CD4-positive, alpha-beta T cell treated with Interleukin-6 at 100 ng/mL for 8 hours (primary cell): ENCODE measurements at regions not wholly inside any gene's neighbourhood (a gene's known extent, or its start where the extent isn't known, plus 50 kb on each side); places are given as distances from the start of the nearest gene placed in this dataset.
"Not testable (repeated sequence)": the region's sequence is repeated elsewhere in the genome, so short reads cannot be mapped to it uniquely, and the experiment has no call there.

Source experiments
- DNase-seq: peaks from one replicate; pipeline ENCODE4 v3.0.0-alpha.2; 2020; ENCODE audit warnings: mixed read lengths, low spot score

- no peak for DNase-seq
These were observed 451.9 kb upstream of the MKI67 start for GRCh38 chr10:128577958-128578750.

GRCh38 chr10:128578766-128579165, 452.5 kb upstream of the MKI67 start:
- DNase-seq = no peak

GRCh38 chr10:128579280-128579865, 453.1 kb upstream of the MKI67 start:
- DNase-seq = no peak

GRCh38 chr10:128579901-128580300, 453.7 kb upstream of the MKI67 start:
- DNase-seq = no peak

GRCh38 chr10:128583125-128583524, 456.9 kb upstream of the MKI67 start:
- DNase-seq = not testable (repeated sequence)

- DNase-seq = not testable (repeated sequence)
These were observed 460.4 kb upstream of the MKI67 start for GRCh38 chr10:128586599-128586998.

- no peak for DNase-seq
These were observed 461.5 kb upstream of the MKI67 start for GRCh38 chr10:128587689-128588088.

- DNase-seq = no peak
These were observed 462.2 kb upstream of the MKI67 start for GRCh38 chr10:128588402-128588801.

- no peak for DNase-seq
These were observed 468.5 kb upstream of the MKI67 start for GRCh38 chr10:128594688-128595087.

GRCh38 chr10:128596906-128597305, 470.7 kb upstream of the MKI67 start:
- DNase-seq = no peak

GRCh38 chr10:128599030-128599429, 472.8 kb upstream of the MKI67 start:
- DNase-seq = no peak

GRCh38 chr10:128599538-128599937, 473.3 kb upstream of the MKI67 start:
- no peak for DNase-seq

- no peak for DNase-seq
These were observed 476.0 kb upstream of the MKI67 start for GRCh38 chr10:128602183-128602582.

- no peak for DNase-seq
These were observed 477.8 kb upstream of the MKI67 start for GRCh38 chr10:128604025-128604424.

GRCh38 chr10:128605180-128605579, 479.0 kb upstream of the MKI67 start:
- DNase-seq = no peak

- DNase-seq = no peak
These were observed 479.8 kb upstream of the MKI67 start for GRCh38 chr10:128606055-128606454.

- no peak for DNase-seq
These were observed 482.6 kb upstream of the MKI67 start for GRCh38 chr10:128608791-128609190.

- DNase-seq = no peak
These were observed 483.2 kb upstream of the MKI67 start for GRCh38 chr10:128609460-128609859.

- DNase-seq = no peak
These were observed 483.9 kb upstream of the MKI67 start for GRCh38 chr10:128610113-128610512.

GRCh38 chr10:128612195-128612594, 486.0 kb upstream of the MKI67 start:
- DNase-seq = no peak

- DNase-seq = no peak
These were observed 486.4 kb upstream of the MKI67 start for GRCh38 chr10:128612631-128613030.

GRCh38 chr10:128614016-128614605, 487.9 kb upstream of the MKI67 start:
- no peak for DNase-seq

GRCh38 chr10:128614802-128615553, 488.8 kb upstream of the MKI67 start:
- no peak for DNase-seq
